HG03045 (cell line): ENCODE measurements at regions not wholly inside any gene's neighbourhood (a gene's known extent, or its start where the extent isn't known, plus 50 kb on each side); places are given as distances from the start of the nearest gene placed in this dataset.
"Not testable (repeated sequence)": the region's sequence is repeated elsewhere in the genome, so short reads cannot be mapped to it uniquely, and the experiment has no call there.

ENCODE experiments used
- ATAC-seq: cut with Tn5 transposase; IDR thresholded peaks from one replicate; pipeline ENCODE4 v1.9.1; 2021; ENCODE audit warnings: mild to moderate bottlenecking, moderate library complexity; ENCODE audit not compliant: unreplicated experiment

DNA sequence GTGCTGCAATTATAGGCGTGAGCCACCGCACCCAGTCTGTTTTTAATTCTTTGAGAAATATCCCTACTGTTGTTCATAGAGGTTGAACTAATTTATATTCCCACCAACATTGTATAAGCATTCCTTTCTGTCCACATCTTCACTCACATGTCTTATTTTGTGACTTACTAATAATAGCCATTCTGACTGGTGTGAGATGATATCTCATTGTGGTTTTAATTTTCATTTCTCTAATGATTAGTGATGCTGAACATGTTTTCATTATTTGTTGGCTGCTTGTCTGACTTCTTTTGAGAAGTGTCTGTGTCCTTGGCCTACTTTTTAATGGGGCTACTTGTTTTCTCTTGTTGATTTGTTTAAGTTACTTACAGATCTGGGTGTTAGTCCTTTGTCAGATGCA is 310.9 kb upstream of the MAOA start:
- no peak for ATAC-seq

DNA sequence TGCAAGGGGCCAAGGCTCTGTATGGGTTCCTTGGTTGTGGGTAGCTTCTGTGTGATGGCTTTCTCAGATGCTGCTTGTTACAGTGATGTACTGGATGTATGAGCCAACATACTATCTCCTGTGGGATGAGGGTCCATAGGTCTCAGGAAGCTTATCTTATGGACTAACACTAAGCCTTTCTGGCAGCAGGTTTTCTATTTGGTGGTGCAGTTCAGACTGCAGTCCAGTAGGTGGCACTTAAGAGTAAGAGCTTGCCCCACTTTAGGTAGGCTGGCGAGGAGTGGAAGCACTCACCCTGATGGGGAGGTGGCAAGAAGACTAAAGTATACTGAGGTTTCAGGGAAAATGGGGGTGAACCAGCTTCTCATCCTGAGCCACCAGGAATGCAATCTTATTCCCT is 306.7 kb upstream of the MAOA start:
- no peak for ATAC-seq

DNA sequence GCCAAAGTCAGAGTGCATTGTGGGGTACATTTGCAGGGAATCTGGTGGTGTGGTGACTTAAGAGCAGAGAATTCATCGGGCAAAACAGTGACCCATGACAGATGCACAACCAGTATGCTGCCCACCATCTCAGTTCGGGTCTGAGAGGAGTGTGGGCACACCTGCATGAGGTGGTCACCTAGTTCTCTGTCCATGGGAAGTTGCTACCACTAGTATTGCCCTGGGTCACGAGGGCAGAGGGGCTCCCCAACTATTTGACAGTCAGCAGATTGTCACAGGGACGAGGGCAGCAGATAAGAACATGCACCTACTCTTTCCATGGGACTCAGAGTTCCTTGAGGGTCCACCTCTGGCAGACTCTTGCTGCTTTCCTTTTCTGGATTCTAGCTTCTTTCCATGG is 305.2 kb upstream of the MAOA start:
- ATAC-seq = no peak

DNA sequence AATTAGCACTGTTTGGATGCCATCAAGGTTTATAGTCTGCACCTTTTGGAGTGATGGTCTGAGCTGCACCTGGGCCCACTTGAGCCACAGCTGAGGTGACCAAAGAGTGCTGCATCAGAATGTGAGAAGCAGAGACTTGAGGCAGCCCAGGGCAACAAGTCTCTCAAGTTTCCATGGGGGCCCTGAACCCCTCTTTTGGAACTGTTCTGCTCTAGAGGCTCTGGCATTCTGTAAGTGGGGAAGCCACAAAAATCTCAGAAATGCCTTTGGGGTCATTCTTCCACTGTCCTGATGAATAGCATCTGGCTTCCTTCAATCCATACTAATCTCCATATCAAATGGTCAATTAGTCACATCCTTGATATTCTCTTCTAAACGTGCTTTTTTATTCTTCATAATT is 298.4 kb upstream of the MAOA start:
- ATAC-seq = no peak

DNA sequence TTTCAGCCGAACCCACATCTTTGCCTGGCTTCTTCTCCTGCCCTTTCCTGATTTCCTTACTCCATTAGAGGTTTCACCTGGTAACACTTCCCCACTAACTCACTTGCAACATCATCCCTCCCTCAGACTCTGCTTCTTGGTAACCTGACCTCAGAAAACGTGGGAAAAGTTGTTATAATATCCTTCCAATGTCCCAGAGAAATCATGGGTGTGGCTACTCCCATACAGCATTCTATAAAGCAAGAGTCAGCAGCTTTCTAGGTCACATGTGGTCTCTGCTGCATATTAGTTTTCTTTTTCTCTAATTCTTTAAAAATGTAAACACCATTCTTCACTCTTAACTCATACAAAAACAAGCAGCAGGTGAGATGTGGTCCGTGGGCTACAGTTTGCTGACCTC is 283.1 kb upstream of the MAOA start:
- ATAC-seq = no peak

DNA sequence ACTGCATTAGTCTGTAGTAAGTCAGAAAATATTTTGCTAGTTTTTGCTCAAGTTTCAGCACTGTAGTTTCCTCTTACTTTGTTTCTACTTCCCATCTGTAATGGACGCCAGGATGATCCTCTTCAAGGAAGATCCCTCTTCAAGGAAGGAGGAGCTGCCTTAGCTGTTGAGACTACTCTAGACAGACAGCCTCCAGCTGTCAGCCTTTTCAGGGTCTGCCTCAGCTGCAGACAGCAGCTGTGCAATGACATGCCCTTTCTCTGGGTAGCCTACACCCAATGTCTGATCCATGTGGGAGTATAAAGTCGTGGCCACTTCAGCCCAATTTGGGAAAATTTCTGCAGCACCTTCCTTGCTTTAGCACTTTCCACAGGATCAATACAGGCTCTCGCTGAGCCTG is 281.0 kb upstream of the MAOA start:
- no peak for ATAC-seq

DNA sequence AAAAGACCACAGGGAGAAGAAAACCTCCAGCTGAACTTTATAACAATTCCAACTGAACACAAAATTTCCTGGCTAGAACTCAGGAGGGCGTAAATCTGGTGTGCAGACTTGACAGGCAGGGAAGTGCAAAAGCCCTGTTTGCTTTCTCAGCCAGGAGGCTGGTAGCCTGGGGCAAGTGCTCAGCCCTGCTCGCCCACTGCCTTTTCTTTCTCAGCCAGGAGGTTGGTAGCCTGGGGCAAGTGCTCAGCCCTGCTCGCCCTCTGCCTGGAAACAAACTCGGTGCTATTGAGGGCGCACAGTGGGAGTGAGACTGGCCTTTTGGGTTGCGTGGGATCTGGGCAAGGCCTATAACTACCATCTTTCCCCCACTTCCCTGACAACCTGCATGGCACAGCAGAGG is 275.4 kb upstream of the MAOA start:
- no peak for ATAC-seq

DNA sequence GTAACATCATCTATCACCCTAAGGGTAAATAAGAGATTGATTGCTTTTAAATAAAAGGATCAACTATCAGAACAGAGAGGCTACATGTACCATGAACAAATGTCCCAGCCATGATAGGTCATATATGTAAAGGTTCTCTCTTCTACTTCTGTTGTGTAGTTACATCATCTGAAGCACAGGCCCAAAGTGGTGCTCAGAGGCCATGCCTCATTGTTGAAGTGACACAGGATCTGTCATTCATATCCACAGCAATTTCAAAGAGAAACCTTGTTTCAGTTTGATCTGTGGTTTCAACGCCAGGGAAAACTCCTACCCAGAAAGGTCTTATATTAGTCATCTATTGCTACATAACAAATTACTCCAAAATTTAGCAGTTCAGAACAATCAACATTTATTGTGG is 269.2 kb upstream of the MAOA start:
- ATAC-seq = no peak

DNA sequence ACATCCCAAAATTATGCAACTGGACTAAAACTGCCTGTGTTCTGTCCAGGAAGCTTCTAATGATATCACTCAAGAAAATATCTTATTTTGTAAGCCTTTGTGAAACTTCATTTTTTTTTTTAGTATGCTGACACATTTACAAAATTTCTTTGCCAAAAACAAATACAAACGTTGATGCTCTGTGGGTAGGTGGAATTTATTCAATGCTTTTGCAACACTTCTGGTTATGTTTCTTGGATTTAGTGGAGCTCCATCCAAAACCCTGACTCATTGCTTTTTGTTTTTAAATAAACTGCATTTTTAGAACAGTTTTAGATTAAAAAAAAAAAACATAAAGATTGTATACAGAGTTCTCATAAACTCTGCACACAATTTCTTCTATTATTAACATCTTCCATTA is 250.9 kb upstream of the MAOA start:
- no peak for ATAC-seq

DNA sequence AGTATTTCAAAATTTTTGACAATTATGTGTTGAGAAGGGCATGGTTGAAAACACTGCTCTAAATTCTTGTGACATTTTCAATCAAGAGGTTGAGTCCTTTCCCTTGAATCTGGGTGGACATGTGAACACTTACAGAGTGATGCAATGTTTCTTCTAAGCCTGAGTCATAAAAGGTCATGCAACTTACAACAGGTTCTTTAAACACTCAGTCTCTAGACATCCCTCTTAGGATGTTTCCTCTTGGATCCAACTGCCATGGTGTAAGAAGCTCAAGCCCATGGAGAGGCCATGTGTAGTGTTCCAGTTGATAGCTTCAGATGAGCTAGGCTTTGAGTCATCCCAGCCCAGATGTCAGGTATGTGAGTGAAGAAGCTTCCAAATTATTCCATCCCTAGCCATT is 232.2 kb upstream of the MAOA start:
- ATAC-seq = no peak

DNA sequence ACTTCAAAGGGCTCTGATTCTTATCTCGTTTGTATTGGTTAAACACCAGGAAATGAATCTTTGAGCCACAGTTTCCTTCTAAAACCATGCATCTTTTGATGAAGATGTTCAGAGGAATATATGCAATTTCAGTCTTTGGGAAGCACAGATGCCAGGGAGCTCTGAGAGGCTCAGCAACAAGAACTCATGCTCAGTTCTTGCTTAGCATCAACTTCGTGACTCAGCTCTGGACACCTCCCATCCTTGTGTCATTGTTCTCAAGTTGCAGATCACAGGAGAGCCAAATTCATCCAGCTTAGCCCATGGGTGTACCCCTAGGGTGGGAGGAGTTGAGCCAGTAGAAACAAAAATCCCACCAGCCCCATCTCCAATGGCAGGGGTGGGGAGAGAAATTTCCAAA is 219.6 kb upstream of the MAOA start:
- no peak for ATAC-seq

DNA sequence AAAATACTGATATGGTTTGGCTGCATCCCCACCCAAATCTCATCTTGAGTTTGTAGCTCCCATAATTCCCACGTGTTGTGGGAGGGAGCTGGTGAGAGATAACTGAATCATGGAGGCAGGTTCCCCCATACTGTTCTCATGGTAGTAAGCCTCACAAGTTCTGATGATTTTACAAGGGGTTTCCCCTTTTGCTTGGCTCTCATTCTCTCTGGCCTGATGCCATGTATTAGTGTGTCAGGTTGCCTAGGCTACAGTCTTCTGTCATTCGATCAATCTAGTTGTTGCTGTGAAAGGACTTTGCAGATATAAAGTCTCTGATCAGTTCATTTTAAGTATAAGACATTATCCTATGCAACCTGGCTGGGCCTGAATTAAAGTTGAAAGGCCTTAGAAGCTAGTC is 209.3 kb upstream of the MAOA start:
- ATAC-seq = no peak

DNA sequence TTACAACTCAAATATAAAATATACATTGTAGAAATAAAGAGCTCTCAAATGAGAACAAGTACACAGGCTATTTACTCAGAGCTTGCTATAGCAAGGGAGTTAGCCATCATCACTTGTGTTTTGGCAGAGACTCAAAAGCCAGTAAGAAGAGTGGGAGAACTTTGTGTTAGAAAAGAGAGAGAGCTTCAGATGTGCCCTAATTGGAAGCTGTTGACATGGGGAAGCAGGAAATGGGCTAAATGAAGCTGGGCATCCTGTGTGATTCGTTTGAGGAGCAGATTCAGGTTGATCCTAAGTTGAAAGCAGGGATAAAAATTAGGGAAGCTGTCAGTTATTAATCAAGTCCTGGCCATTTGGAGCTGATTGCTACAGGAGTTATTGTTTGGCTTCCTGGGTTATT is 207.4 kb upstream of the MAOA start:
- ATAC-seq = no peak

DNA sequence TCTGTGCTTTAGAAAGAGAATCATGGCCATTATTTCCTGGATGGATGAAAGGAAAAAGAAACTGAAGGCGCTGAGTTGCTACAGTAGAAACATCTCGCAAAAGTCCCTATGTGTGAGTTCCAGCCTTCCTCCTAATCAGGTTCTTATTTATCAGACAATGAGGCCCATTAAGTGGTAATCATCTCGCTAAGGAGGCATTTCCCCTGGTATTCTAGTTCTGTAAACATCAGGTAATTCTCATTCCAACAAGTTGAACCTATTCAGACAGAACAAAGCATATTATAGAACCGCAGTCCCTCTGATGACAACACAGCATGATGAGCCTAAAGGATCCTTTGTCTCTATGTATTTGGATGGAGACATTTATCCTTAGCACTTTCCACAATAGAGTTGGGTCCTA is 205.7 kb upstream of the MAOA start:
- ATAC-seq = no peak

DNA sequence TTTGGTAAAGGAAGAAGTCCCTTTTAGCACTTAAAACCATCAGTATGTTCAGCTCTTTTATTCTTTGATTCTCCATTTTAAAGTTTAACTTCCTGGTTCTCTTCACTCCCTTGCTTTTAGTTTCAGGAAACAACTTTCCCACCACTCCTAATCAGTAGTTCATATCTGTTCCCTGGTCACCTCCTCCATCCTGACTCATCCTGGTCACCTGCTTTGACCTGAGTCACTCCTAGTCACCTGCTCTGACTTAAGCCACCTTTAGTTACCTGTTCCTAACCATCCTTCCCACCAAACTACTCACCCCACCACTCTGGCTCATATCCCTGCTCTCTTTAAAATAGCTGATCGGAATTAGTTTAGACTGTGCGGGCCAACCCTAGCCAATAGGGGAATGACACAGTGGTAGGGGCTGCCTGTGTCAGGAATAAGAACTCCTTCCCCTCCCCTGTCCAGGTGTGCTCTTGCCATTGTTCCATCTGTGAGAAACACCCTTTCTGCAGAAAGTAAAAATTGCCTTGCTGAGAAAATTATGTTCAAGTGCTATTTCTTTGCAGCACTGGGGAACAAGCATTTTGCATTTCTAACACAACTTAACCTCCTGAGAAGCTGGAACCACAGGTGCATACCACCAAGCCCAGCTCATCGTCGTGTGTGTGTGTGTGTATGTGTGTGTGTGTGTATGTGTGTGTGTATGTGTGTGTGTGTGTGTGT is 204.0 kb upstream of the MAOA start:
- not testable (repeated sequence) for ATAC-seq

DNA sequence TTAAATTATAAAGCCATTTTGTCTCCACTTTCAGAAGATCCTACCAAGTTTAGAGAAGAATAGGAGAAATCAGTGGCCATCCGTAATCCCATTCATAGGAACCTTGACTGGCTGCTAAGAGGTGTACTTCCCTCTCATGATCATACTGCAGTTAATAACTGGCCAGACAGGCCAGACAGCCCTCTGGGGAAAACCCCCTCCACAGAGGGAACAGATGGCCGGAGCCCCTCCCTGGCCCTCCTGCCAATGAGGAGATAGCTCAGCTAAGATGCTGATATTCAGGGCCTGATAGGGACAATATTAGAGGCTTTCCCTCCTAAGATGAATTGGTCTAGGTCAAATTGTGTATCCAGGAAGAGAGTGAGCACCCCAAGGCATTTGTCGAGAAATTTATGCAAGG is 200.0 kb upstream of the MAOA start:
- no peak for ATAC-seq

DNA sequence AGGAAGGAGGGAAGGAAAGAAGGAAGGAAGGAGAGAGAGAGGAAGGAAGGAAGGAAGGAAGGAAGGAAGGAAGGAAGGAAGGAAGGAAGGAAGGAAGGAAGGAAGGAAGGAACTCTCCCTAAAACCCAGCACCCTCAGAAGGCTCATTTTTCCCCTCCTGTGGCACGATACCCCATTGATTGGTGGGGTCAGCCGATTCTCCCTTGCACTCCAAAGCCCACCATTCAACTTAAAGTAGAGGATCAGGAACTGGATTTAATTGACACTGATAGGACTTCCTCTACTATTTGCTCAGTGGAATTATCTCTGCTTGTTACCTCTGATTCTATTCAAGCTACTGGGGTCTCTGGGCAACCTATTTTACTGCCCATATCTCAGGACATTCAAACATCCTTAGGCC is 199.2 kb upstream of the MAOA start:
- ATAC-seq = no peak

DNA sequence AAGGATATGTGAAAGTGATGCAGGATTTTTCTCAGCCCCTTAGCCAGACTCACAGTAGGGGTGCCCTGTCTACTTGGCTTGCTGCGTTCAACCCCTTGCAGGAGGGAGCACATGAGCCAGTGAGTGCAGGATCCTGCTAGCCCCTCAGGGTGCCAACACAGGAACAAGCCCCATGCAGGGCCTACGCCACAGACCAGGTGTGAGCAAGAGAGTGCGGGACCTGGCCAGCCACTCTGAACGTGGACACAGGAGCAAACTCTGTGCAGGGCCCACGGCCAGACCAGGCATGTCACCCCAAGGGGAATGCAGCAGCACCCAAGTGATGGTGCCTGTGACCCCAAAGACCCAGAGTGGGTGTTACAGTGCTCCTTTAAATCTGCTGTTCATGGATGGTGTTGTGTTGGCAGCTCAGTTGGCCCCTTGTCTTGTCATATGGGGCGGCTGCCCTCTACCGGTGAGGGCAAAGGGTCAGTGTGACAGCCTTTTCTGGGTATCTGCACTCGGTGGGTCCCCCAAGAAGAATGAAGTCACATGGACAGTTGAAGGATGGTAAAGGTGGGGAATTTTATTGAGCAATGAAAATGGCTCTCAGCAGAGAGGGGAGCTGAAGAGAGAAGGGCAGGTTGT is 188.4 kb upstream of the MAOA start:
- no peak for ATAC-seq

DNA sequence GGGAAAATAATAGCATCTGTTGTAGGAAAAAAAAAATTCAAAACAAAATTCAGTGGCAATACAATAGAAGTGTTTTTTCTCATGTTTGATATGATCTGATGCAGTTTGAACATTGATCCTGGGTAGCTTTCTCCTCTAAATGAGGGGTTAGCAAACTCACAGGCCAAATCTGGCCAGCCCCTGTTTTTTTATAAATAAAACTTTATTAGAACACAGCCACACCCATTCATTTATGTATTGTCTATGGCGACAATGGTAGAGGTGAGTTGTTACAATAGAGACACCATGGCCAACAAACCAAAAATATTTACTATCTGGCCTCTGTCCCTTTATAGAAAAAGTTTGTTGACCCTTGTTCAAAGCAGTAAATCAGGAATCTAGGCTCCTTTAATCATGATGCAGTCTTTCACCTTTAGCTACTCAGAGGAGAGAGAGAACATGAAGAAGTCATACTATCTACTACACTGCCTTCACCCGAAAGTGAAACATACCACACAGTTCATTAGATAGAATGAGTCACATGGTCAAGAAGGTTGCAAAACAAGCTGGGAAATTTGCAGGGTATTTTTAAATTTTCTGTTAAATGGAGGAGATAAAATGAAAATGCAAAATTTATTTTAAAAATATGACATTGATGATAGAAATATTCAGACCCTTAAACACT is 186.6 kb upstream of the MAOA start:
- ATAC-seq = no peak

DNA sequence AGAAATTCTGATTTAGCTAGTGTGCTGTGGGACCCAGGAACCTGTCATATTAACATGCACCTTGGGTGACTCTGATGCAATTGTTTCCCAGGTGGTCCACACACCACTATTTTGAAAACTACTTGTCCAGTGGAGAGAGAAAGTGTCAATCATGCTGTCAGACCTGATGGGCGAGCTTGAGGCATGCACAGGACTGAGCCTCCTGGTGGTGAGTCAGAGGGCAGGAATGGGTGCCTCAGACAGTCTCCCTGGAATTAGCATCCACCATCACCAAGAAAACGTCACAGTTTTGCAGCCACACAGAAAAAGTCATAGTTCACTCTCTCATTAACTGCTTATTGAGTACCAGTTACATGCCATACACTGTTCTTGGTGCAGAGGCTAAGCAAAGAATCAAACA is 181.8 kb upstream of the MAOA start:
- ATAC-seq = no peak

DNA sequence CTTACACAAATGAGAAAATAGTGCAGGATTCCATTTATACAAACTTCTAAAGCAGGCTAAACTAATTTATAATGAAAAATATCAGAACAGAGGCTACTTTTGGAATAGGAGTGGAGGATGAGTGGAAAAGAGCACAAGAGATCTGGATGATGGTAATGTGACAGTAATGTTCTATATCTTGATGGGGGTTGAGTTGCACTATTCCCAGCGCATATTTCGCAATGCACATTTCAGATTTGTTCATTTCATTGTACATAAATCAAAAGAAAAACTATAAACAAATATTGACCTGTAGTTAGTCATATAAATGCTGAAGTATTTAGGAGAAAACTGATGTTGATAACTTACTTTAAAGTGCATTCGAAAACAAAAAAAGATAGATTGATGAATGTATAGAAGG is 177.0 kb upstream of the MAOA start:
- ATAC-seq = no peak

DNA sequence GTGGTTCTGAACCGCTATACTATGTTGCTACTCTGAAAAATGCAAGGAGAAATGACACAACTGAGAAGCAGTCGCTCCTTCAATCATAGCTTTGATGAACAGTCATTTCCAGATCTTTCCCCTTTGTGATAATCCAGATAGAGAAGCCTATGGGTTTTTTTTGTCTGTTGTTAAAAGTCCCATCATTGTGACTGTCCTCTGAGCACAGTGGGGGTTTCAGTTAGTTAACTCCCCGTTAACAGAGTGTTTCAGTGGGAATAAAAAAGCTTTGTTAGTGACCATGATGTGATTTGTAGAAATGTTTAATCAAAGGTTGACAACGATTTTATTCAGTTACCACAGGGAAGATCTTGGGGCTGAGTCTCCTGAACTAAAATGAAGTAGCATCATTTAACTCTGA is 176.2 kb upstream of the MAOA start:
- ATAC-seq = no peak

DNA sequence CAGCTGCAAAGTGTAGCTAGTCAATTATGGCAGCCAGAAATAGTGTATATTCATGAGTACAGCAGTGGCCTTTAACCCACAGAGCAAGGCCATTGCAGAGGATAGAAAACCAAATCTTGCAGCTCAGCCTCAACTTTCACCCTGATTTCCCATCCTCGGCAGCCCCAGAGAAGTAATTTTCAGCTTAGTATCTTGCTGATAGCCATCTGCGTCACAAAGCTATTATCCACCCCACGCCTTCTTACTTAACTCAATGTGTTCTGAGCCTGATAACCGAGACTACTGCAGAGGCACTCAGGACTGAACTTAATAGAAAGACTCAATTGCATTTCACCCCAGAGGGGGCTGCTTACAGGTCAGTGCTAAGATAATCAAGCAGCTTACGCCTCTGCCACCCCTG is 174.5 kb upstream of the MAOA start:
- no peak for ATAC-seq
